Fibroblast of skin of right biceps (primary cell): ENCODE measurements at regions not wholly inside any gene's neighbourhood (a gene's known extent, or its start where the extent isn't known, plus 50 kb on each side); places are given as distances from the start of the nearest gene placed in this dataset.
"Not testable (repeated sequence)": the region's sequence is repeated elsewhere in the genome, so short reads cannot be mapped to it uniquely, and the experiment has no call there.

Experiments
- DNase-seq: peaks from one replicate; pipeline ENCODE4 v3.0.0-alpha.2; 2013

GRCh38 chrX:786441-786881 lies 155.9 kb downstream of the SHOX start:
- no peak for DNase-seq

- no peak for DNase-seq
These were observed 154.2 kb downstream of the SHOX start for GRCh38 chrX:784829-785228.

DNA sequence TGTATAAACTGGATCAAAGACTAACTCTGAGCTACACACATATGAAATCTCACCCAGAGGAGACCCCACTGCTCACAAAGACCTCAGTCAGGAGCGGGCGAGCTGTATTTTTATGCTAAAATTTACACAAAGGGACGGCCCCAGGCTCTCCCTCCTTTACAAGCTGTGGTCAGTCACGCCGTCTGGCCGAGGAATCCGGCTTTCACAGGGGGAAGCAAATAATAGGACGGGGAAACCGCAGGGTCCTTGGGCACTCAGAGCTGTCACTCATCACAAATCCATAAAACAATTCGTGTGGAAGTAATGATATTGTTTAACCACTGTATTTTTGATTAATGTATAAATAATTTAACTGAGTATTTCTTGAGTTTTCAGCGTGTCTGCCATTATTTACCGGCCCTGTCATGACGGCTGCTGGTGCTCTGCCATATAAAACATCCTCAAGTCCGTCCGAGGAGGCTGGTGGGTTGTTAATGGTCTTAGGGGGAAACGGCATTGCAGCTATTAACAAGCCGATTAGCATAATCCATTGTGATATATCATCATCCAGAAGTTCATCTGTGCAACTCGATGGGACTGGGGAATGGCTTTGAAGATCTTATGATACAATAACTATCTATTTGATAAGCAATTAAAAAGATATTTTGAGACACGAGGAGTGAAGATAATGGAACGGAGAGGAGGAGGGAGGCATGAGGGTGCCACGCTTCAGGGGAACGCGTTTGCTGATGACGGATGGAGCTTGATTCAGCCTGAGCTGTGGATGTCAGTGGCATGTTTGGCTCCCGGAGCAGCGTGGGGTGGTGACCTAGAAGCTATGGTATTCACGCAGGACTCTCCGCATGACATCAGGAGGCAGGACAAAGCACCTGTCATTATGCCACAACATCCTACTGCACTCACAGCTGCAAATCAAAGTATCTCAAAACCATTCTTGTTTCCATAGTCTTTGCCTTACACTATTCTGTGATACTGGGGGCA lies 150.9 kb downstream of the SHOX start:
- DNase-seq: no peak

- no peak for DNase-seq
These were observed 146.1 kb downstream of the SHOX start for GRCh38 chrX:776529-777230.

GRCh38 chrX:776061-776460 lies 145.5 kb downstream of the SHOX start:
- no peak for DNase-seq

DNA sequence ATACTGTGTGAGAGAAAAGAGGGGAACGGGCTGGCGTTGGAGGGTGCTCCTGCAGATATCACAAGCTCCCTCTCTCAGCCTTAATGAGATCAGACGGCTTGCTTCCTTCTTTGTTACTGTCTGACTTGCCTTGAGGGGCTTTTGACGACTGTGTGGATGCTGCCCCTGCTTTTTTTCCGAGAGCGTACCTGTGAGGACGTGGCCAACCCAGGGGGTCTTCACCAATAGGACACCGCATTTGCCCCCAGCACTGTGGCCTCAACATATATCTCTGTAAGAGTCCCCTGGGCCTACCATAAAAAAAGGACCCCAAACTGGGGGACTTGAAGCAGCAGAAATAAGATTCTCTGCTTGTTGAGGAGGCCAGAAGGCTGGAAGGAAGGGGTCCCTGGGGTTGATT lies 143.9 kb downstream of the SHOX start:
- DNase-seq: no peak

- DNase-seq: no peak
These were observed 142.9 kb downstream of the SHOX start for GRCh38 chrX:773292-774025.

DNA sequence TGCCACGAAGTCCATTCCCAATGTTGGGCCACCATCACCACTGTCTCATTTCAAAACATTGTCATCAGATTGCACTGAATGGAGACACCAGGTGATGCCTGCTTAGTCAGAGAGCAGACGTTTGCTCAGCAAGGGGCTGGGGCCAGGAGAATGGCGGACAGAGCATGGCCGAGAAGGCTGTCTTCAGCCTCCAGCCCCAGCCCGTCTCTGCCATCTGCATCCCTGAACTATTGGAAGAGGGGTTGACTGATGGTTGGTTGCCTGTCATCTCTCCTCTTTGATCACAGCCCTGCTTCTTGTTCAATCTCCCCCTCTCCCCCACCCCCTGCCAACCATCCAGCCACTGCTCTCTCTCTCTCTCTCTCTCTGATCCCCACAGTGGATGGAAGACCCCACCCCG lies 140.9 kb downstream of the SHOX start:
- DNase-seq: no peak

DNA sequence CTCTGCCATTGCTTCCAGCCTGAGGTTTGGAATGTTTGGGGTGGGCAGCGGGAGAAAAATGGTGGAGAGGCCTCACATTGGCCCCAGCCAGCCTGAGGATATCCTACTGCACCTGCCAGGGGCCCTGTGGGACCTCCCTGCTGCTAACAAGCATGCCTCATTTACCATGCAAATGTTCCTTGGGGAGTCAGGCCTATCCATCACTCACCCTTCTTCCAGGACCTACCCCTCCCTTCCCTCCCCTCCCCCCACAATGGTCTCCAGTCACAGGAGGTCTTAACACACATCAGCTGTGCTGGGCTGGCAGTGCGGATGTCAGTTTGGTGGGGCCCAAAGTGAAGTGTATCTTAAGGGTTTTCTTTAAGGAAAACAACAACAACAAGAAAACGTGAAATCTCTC lies 139.2 kb downstream of the SHOX start:
- no peak for DNase-seq

- no peak for DNase-seq
These were observed 138.0 kb downstream of the SHOX start for GRCh38 chrX:768596-768995.

DNA sequence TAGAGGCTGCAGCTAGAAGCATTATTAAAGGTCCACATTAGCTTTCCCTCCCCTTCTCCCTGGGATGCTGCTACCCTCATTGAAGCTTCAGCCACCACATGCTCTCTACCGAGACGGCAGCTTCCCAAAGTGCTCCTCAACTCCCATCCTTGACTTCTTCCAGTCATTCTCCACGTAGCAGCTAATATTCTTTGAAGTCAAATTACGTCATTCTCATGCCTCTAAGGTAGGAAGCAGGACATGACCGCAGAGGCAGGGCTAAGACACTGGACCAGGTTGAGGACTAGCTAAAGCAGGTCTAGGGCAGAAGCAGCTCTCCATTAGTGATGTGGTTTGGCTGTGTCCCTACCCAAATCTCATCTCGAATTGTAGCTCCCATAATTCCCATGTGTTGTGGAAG lies 128.3 kb downstream of the SHOX start:
- DNase-seq: no peak

- DNase-seq: no peak
These were observed 120.2 kb downstream of the SHOX start for GRCh38 chrX:750812-751211.

DNA sequence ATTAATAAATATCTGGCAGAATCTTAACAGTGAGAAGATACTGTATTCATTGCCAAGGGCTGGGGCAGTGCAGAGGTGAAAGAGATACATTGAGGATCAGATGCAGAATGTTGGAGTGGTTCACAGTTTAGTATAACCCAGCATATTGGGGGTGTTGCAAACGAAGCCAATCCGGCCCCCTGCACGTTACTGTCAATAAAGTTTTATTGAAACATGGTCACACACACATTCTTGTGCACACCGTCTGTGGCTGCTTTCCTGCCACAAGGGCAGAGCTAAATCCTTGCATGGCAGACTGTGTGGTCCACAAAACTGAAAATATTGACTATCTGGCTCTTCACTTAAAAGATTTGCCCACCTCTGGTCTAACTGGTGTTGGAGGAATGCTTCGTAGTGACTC lies 119.7 kb downstream of the SHOX start:
- no peak for DNase-seq

DNA sequence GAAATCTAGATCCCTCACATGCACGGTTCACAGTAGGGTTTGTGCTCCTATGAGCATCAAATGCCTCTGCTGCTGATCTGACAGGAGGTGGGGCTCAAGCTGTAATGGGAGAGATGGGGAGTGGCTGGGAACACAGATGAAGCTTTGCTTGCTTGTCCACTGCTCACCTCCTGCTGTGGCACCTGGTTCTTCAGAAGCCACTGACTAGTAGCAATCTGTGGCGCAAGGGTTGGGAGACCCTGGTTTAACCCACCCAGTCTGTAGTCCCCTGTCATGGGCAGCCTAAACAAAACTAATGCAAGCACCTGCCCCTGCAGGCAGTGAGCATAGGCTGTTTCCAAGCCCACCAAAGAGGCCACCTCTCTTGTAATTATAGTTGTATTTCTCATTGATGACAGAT lies 116.6 kb downstream of the SHOX start:
- no peak for DNase-seq

DNA sequence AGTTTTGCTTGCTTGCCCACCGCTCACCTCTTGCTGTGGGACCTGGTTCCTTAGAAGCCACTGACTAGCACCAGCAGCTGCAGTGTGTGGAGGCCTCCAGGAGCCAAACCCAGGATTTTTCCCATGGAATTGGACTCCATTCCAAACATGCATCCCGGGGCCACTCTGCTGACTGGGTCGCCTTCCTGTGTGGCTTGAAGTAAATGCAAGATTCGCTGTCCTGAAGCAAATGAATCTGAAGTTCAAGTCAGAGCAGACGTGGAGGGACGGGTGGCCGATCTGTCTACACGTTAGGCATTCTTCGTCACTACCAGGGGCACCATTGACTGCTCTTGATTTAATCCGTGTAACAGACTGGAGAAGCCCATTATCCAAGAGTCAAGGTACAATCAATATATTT lies 109.0 kb downstream of the SHOX start:
- DNase-seq: no peak

DNA sequence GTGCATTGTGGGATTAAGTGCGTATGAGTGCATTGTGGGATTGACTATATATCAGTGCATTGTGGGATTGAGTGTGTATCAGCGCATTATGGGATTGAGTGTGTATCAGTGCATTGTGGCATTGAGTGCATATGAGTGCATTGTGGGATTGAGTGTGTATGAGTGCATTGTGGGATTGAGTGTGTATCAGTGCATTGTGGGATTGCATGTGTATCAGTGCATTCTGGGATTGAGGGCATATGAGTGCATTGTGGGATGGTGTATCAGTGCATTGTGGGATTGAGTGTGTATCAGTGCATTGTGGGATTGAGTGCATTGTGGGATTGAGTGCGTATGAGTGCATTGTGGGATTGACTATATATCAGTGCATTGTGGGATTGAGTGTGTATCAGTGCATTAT lies 106.4 kb downstream of the SHOX start:
- DNase-seq: not testable (repeated sequence)

DNA sequence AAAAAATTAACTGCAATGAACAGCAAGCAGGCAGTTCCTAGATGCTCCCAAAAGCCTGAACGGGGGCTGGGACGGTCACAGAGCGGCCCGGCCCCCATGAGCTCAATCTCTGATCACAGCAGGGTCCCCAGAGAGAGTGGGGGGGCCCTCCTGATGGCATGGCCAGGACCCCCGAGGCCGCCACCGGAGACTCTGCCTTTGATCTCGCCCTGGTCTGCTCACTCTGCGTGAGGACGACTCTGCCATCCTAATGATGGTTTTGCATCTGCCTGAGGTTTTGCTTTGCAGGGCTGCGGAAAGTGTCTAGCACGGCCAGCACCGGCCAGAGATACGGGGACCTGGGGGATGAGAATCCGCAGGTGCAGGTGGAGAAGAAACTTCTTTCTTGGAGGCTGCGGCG lies 103.8 kb downstream of the SHOX start:
- no peak for DNase-seq

DNA sequence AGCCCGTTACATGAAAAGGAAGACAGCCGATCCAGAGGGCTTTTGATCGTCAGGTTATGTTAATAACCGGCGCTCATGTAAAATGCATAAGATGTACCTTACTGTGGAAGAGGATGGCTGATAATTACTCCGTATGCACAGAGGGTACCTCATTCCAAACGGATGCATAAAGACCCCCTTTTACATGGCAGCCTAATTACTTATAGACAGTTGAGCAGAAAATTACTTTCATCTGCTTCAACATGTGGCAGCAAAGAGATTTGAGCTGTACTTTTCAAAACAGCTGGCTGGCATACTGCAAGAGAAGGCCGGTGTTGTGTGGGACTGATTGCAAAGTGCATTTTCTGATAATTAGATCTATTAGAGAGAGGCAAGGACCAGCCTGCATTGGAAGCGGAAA lies 103.4 kb downstream of the SHOX start:
- DNase-seq: no peak

DNA sequence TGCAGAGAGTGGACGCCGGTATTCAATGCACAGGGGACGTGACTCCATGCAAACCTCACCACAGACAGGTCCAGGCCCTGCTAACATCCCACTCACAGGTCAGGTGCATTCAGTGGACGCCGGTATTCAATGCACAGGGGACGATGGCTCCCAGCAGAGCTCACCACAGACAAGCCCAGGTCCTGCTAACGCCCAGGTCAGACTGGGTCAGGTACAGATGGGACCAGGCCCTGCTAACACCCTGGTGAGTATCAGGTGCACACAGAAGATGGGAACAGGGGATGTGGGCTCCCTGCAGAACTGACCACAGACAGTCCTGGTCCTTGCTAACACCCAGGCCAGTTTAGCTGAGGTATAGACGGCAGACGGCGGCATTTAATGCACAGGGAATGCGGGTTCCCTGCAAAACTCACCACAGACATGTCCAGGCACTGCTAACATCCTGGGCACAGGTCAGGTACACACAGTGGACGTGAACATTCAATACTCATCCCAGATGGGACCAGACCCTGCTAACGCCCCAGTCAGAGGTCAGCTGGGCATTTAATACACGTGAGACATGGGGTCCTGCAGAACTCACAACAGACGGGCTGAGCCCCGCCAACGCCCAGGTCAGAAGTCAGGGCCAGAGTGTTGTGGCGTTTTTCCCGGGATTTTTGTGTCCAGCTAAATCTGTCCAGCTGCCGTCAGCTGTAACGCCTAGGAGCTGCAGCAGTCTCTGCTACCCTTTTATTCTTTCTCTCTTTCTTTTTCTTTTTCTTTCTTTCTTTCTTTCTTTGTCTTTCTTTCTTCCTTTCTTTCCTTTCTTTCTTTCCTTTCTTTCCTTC lies 99.2 kb downstream of the SHOX start:
- DNase-seq: no peak

DNA sequence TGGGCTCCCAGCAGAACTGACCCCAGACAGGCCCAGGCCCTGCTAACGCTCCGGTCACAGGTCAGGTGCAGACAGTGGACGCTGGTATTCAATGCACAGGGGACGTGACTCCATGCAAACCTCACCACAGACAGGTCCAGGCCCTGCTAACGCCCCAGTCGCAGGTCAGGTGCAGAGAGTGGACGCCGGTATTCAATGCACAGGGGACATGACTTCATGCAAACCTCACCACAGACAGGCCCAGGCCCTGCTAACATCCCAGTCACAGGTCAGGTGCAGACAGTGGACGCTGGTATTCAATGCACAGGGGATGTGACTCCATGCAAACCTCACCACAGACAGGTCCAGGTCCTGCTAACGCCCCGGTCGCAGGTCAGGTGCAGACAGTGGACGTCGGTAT lies 98.5 kb downstream of the SHOX start:
- not testable (repeated sequence) for DNase-seq

GRCh38 chrX:728639-729038 lies 98.0 kb downstream of the SHOX start:
- DNase-seq: not testable (repeated sequence)
